HS-5 (cell line): ENCODE measurements at regions not wholly inside any gene's neighbourhood (a gene's known extent, or its start where the extent isn't known, plus 50 kb on each side); places are given as distances from the start of the nearest gene placed in this dataset.
"Not testable (repeated sequence)": the region's sequence is repeated elsewhere in the genome, so short reads cannot be mapped to it uniquely, and the experiment has no call there.

ENCODE experiments used
- DNase-seq: peaks from one replicate; pipeline ENCODE4 v3.0.0-alpha.2; 2012; ENCODE audit warnings: low read depth

DNA sequence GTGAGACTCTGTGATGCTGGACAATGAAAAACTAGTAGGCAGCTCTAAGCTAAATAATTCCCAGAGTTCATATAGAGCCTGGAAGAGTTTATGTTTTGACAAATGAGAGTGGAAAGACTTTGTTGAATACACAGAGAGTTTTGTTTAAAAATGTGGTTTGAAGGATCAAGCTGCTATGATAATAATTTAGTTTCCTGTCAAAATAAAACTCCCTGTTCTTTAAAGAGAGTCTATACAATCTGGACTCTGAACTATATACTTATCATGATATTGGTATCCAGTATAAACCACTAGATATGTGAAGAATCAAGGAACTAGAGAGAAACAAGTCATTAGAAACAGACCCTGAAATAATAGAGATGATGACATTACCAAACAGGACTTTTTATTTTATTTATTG lies 158.6 kb downstream of the C4orf33 start:
- DNase-seq = no peak

DNA sequence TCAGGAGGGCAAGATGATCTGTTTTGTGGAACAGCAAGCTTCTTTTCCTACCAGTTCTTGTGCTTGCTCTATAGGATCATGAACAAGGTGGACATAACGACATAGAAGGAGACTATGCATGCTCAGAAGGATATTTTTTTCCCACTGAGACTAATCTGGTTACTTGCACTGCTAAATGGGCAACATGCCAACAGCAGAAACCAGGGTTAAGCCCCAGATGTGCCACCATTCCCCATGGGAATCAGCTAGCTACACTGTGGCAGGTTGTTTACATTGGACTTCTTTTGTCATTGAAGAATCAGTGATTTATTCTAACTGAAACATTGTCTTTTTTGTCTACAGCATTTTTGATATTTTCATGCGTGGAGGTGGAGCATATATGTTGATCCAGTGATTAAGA lies 165.6 kb downstream of the C4orf33 start:
- no peak for DNase-seq

DNA sequence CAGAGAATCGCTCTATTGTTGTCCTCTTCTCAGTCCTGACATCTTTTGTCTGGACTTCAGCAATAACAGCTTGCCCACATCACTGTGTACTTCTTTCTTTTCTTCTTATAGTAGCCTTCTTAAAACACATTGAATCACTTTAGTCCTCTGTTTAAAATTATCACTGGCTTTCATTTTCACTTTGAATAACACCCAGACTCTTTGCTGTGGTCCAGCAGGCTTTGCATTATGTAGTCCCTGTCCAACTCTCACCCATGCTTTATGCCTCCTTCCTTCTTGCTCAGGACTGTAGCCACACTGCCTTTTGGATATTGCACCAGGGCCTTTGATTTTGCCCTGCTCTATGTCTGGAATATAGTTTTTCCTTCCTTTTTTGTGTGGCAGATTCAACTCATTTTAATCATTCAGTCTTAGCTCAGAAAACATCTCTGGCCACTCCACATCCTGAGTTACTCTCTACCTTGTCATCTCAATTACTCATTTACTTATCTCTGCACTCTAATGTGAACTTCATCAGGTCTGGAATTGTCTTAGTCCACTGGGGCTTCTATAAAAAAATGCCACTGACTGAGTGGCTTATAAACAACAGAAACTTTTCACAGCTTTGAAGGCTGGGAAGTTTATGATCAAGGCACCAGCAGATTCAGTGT lies 168.2 kb downstream of the C4orf33 start:
- DNase-seq = no peak

DNA sequence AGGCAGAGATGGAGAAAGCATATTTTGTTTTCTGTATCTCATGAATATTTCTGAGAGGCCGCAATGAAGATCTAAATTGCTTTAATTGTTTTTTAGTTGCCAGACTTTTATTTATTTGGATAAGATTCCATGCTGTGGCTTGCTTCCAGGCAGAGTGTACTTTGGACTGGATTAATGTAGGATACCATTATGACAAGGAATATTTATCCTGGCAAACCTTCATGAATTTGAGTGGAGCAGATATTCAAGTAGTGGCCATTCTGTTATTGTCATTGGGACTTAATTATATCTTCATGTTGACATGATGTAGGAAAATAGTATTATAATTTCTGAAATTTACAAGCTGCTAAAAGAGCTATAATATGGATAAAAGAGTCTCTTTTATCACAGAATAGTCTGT lies 182.9 kb downstream of the C4orf33 start:
- DNase-seq = no peak

DNA sequence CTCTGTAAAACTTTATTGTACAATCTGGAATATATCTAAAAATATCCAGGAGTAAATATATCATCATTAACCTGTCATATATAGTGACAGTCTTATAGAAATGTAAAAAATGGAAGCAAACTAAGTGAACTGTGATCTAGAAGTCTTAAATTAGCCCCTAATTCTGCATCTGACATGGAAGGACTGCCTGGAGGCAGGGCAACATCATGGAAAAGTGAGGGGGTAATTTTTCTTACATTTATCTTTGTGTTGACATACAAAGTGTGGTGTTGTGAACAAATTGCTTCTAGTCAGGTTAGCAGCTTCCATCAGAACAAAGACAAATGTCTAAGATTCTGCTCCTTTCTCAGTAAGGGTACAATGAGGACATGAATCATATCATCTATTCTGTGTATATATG lies 186.3 kb downstream of the C4orf33 start:
- DNase-seq = no peak

DNA sequence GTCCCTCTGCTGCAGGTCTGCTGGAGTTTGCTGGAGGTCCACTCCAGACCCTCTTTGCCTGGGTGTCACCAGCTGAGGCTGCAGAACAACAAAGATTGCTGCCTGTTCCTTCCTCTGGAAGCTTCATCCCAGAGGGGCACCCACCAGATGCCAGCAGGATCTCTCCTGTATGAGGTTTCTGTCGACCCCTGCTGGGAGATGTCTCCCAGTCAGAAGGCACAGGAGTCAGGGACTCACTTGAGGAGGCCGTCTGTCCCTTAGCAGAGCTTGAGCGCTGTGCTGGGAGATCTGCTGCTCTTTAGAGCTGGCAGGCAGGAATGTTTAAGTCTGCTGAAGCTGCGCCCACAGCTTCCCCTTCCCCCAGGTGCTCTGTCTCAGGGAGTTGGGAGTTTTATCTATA lies 196.2 kb downstream of the C4orf33 start:
- DNase-seq = not testable (repeated sequence)

DNA sequence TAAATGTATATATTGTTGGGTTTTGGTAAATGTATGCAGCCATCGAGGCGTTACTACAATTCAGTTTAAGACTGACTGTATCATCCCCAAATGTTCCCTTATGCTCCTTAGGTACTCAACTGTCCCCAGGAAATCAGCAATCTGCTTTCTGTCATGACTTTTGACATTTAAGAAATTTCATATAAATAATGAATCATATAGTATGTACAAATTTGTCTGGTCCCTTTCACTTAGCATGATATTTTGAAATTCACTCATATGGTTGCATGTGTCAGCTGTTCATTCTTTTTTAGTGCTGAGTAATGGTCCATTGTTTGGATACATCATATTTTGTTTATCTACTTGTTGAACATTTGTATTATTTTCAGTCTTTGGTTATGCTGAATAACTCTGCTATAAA lies 218.8 kb downstream of the C4orf33 start:
- no peak for DNase-seq

DNA sequence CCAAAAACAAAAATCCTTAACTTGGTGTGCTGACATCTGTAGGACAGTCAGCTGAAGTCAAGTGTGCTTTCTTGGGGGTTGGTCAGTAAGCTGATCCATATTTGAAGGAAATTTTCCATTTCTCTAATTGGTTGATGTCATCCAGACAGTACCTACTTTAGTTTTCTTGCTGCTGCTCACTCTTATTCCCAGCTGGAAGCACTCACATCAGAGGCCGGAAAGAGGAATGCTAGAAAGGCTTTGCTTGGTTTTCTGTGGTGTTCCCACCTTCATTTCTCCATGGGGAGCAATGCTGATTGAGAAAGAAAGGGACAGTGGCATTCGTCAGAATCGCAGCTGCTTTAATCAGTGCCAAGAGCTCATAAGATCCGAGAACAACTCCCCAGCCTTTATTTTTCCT lies 227.0 kb downstream of the C4orf33 start:
- DNase-seq = no peak

DNA sequence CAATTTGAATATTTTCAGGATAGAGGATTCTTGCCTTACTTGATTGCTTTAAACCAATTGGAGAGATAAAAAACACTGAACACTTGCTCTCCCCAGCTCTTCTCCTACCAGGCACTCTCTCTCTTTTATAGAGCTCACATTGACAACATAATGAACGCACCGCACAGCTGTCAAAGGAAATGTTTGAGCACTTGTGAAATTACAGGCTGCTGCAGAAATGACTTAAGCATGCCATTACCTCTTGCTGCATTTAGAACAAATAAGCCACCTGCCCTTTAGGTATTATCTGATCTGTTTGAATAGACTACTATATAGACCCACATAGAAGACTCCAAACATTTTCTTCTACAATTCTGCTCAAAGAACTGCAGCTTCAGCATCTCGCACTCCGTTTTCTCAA lies 227.7 kb downstream of the C4orf33 start:
- no peak for DNase-seq

DNA sequence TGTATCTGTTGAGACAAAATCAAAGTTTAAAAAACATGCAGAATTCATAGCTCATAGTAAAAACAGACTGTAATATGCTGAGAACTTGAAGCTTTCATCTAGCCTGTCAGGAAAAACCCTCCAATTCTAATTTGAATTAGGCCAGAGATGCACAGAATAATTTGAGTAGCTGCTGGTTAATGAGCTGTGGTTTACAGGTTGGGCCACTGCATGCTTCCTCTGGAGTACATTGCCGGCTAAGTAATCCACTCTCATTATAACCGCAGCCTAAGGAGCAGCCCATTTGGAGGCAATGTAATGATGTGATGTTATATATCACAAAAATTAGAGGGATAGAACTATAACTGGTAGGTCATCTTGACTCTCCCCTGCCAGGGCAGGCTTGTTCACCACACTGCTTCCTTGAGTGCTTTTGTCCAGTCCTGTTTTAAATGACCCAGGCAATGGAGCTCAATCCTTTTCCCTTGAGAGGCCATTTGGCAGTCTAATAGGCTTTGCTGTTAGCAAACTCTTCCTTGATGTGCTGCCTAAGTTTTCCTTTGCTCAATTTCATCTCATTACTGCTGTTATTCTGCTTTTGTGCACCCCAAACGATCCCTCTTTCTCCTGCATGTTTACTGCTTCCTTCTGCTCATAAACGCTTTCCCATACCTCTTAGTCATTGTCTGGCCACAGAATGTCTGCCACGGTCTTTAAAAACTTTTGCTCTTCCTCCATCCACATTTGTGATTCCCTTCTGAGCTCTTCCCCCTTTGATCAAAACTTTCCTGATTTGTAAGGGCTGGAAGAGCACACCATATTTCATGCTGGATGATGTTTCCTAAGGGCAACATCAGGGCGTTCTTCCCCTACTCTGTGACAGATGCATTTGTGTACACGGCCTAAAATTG lies 230.9 kb downstream of the C4orf33 start:
- DNase-seq = no peak

DNA sequence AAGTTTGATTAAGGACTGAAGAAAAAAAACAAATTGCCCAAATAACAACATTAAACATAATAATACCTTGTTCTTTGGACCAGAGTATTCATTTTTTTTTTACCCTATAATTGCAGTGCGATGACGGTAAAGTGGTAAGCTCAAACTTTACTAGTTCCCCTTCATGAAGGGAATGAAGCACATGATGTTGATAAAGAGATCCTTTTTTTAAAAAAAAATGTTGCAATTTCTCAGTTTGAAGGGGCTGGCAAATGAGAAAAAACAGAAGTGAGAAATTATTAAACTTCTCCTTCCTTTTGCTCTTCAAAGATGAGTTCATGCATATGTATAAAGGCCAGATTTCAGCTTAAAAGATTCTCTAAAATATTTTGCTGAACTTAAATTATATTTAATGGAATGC lies 231.7 kb downstream of the C4orf33 start:
- DNase-seq = no peak

DNA sequence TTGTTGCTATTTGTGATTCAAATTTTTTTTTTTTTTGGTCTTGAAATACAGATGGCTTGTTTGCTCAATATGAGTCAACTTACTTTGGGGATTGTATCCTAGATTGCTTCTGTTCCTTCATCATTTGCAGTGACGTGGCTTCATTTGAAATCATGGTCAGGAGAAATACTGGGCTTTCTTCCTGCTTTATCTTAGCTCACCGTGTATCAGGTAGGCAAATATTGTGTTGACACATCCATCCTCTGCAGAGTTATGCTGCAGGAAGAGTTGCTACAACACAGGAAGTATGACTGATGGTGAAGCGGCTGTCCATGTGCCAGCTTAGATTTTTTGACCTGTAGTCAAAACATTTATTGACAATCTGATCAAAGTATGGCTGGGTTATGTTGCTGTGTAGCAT lies 232.2 kb downstream of the C4orf33 start:
- peak; percentile 40 for DNase-seq

DNA sequence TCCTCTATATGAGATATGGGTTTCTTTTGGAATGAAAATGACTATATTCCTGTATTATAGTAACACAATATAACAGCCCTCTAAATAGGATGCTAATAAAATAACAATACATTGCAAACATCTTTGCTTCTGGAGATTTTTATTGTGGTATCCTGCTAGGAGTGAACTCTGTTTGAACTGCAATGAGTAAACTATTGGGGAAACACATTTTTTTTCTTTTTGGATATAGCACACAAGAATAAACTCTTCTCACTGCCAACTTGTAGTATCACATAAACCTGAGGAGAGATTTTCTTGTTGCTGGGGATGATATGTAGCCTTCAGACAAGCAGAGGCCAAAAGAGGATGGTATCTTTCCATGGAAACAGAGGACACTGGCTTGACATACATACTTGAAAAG lies 238.2 kb downstream of the C4orf33 start:
- no peak for DNase-seq

DNA sequence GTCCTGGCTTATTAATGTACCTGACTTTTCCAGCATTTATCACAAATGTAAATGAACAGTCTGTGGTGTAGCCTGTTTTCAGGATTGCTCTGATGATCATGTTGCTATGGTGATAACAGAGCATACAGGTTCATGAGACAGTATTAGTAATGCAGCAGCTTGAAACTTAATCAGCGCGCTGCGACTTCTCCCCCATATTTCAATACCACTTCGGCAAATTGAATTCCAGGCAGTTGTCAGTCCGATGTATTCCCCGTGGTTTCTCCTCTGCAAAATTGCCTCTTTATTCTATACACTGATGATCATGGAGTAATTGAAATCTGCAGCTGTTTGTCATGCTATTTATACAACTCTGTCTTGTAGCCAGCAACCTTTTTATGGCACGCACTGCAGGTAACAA lies 239.3 kb downstream of the C4orf33 start:
- DNase-seq = no peak

DNA sequence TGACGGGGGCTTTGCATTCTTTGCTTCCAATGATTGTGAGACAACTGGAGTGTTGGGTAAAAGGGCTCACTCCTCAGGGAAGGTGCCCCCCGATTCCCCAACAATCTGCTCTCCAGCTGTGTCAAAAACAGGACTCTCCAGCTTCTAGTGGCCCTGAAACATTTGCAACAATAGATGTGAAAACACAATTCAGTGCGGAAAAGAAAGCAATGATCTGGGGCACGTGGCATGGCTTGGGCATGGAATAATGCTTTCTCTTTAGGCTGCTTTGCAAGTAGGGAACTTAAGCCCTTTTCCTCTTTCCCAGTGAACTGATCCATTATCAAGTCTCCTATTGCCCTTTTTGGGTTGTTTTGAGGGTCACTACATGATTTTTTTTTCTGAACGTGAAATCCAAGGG lies 239.9 kb downstream of the C4orf33 start:
- DNase-seq = no peak

DNA sequence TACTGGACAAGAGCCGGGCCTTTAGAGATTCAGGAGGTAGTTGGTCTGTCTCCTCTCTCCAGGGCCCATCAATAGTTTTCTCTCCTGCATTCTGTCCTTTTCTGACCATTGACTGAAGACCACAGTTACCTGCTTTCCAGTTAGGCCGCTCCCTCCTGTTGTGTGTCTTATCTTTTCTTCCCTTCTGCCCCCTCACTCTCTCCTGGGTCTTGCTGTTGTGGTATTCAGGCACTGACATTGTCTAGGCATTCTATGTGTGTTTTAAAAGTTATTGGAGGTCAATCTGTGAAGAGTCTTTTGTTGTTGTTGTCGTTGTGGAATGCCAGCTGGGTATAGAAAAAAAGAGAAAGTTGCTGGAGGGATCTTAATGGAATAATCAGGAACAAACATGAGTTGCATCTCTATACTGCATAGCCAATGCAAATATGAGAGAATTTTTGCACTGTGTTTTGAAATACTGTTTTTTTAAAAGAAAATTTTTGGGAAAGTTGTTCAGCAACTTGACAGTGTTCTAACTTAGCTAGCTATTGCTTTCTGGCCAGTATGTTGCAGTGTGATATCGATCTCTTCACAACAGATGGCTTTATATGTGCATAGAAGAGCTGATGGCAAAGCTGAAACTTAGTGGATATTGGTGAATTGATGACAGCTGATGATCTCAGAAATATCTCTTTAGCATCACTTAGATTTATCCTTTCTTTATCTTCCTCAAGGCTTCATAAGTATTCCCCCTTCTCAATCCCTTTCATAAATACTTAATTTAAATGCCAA lies 240.7 kb downstream of the C4orf33 start:
- no peak for DNase-seq

DNA sequence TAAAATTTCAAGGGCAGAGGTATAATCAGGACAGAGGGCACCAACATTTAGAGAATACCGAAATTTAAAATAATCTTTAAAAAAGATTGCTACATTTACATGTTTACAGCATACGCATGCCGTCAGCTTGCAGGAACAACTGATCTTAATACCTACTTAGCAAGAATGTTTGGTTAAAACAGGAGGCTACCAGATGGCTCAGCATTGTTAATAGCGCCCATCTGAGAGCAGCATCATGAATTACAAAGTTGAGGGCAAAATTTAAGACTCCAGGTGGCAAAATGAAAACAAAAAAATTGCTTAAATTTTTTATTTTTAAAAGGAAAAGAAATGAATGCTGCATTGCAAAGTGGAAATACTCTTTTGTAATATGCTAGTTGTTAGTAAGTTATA lies 241.3 kb downstream of the C4orf33 start:
- DNase-seq = no peak

DNA sequence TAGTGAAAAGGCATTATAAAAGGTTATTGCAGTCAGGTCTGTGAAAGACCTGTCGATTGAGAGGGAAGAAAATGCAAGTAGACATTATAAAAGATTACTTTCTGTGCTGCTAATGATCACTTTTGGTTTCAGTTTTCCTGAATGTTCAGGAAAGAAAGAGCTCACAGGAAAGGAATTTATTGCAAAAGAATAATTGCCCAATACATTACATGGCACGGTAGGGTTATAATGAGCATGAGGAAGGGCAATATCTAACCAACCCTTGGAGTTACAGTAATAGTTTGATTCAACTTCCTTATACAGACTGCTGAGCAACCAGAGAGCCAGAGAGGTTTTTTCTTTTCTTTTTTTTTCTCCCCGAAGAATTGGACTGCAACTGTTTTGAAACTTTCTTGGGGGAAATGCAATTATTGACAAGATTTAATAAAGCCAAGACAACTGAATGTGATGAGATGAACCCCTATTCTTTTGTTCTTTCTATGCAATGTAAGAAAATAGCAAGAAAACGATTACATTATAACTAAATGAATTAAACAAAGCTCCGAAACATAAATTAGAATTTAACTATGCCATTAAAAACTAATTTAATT lies 247.0 kb downstream of the C4orf33 start:
- DNase-seq = peak; percentile 72

DNA sequence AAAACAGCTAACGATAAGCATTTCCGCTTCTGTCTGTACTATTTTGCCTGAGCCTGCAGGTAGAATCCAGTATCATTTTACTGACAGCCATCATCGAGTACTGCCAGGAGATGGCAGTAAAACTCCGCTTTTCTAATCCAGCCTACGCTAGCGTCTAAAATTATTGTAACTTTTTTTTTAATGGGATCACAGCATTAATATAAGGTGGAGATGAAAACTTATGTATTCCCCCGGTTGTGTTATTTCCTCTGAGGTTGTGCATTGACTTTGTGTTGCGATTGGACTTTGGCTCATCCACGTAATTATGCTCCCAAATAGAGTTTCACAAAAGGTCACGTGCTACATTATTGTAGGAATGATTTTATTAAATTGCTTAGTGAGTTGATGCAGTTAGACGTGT lies 248.1 kb downstream of the C4orf33 start:
- no peak for DNase-seq

DNA sequence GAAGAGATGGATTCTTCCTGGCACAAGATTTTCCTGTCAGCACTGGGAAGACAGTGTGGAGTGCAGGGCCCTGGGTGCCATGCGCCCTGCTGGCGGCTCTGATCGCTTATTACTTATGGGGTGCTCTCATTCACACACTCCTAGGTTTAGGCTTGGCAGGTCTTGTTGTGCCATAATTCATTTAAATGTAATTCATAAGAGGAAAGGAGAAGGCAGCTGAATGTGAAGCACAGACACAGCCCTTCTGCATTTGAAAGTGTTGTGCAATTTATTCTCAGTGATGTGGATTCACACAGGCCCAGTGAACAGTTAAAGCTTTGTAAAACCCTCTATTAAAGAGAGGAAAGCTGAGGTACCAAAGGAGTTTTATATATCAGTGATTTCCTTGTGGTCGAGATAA lies 249.7 kb downstream of the C4orf33 start:
- no peak for DNase-seq

DNA sequence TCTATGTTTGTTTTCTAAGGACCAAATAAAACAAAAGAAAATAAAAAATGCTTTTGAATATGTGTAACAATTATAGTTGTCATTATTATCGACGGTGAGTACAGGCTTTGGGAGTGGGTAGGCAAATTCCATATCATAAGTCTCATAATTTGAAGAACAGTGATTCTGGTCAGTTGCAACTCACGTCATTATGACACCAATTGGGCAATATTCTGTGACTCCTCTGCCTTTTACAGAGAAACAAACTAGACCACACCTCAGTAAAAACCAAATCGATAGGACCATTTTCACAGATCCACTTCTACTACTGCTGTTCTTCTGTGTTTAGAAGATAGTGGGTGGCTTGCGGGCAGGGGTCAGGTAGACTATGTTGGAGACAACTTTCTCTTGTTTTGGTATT lies 250.1 kb downstream of the C4orf33 start:
- no peak for DNase-seq

DNA sequence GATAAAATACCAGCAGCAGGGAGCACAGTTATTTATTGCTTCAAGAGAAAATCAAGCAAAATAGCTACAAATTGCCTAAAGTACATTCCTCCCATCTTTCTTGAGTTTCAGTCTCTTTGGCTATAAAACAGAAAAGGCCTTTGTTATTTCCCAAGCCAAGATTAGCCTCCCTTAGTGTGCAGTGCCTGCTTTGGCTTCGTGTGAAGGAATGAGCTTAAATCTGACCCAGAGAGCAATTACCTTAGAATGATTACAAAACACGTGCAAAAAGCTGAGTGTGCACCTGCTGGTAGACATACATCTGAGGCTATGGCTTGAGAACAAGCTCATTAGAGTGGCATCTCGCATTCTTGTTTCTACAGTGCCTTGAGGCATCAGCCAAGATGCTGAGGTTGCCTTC lies 250.8 kb downstream of the C4orf33 start:
- no peak for DNase-seq
